Lung (tissue), 11 donors: ENCODE measurements at regions not wholly inside any gene's neighbourhood (a gene's known extent, or its start where the extent isn't known, plus 50 kb on each side); places are given as distances from the start of the nearest gene placed in this dataset.

ENCODE experiments used
- ATAC-seq: fragments of 200-7000 bp; cut with Tn5 transposase; one replicate; pipeline ENCODE4 v1.9.1; 2020; ENCODE audit warnings: moderate number of reproducible peaks; ENCODE audit not compliant: insufficient read depth, low FRiP score
- DNase-seq, 3 donors: peaks; one replicate each; pipeline ENCODE4 v3.0.0-alpha.2; 2013 to 2017
- H3K27ac ChIP-seq, 2 donors: one replicate each; pipeline ENCODE4 v1.5.1; 2013; ENCODE audit warnings: mild to moderate bottlenecking in 2 of 2, moderate library complexity in 2 of 2, control low read depth in 1 of 2, inconsistent platforms in 1 of 2, low read depth in 1 of 2, low read length in 1 of 2
- H3K27me3 ChIP-seq, 3 donors: one replicate each; pipeline ENCODE4 v1.5.1; 2013; ENCODE audit warnings: low read length in 2 of 3; ENCODE audit not compliant: control insufficient read depth in 3 of 3, insufficient read depth in 3 of 3
- H3K36me3 ChIP-seq, 4 donors: one replicate each; pipeline ENCODE4 v1.5.1; 2013; ENCODE audit warnings: low read length in 4 of 4, mild to moderate bottlenecking in 1 of 4, moderate library complexity in 1 of 4; ENCODE audit not compliant: control insufficient read depth in 4 of 4, insufficient read depth in 4 of 4
- H3K4me1 ChIP-seq, 5 donors: one replicate each; pipeline ENCODE4 v1.5.1; 2013; ENCODE audit warnings: low read length in 5 of 5, mild to moderate bottlenecking in 2 of 5, moderate library complexity in 1 of 5; ENCODE audit not compliant: control insufficient read depth in 5 of 5, insufficient read depth in 5 of 5
- H3K4me3 ChIP-seq: one replicate; pipeline ENCODE4 v1.5.1; 2013; ENCODE audit warnings: mild to moderate bottlenecking, control low read depth, moderate library complexity
- H3K9ac ChIP-seq, 2 donors: one replicate each; pipeline ENCODE4 v1.5.1; 2013; ENCODE audit warnings: low read length in 2 of 2, control low read depth in 1 of 2; ENCODE audit not compliant: insufficient read depth in 1 of 2
- H3K9me3 ChIP-seq, 4 donors: one replicate each; pipeline ENCODE4 v1.5.1; 2013; ENCODE audit warnings: low read length in 3 of 4, mild to moderate bottlenecking in 1 of 4, moderate library complexity in 1 of 4; ENCODE audit not compliant: control insufficient read depth in 4 of 4, insufficient read depth in 3 of 4
- WGBS, 2 donors: extraction: QIAGEN DNeasy Blood & Tissue Kit; methylation state at CpG; one replicate each; pipeline ENCODE4 v1.1.7; 2013; 5-methylcytosine and 5-hydroxymethylcytosine counted together
- TF ChIP-seq, protein P1 (sequence below): IDR thresholded peaks from 2 replicates; pipeline ENCODE4 v1.5.1; 2012; ENCODE audit warnings: mild to moderate bottlenecking; ENCODE audit errors: control extremely low read depth, extremely low read depth
- donor health status: control.
- donor health status: control.
- donor health status: Bipolar disorder and iron deficiency.
- donor health status: healthy.
- donor health status: DM: yes; HTN: yes; CAD: no.

- Histone ChIP-seq H3K4me1 (no peaks in the 10 kb centered on the region), H3K4me3 (no peak overlapping the region), H3K9ac (no peak overlapping the region), H3K36me3 (no peaks in the 10 kb centered on the region), H3K27me3 (no peaks in the 10 kb centered on the region), H3K27ac (no peak overlapping the region), H3K9me3 (no peaks in the 10 kb centered on the region)
- WGBS, 2 donors, result 96 to 100% methylated on average over 1 of the region's 1 CpG
- no peak for ATAC-seq
- TF ChIP-seq, protein P1, sequence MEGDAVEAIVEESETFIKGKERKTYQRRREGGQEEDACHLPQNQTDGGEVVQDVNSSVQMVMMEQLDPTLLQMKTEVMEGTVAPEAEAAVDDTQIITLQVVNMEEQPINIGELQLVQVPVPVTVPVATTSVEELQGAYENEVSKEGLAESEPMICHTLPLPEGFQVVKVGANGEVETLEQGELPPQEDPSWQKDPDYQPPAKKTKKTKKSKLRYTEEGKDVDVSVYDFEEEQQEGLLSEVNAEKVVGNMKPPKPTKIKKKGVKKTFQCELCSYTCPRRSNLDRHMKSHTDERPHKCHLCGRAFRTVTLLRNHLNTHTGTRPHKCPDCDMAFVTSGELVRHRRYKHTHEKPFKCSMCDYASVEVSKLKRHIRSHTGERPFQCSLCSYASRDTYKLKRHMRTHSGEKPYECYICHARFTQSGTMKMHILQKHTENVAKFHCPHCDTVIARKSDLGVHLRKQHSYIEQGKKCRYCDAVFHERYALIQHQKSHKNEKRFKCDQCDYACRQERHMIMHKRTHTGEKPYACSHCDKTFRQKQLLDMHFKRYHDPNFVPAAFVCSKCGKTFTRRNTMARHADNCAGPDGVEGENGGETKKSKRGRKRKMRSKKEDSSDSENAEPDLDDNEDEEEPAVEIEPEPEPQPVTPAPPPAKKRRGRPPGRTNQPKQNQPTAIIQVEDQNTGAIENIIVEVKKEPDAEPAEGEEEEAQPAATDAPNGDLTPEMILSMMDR, result no peak
- DNase-seq, result no peak
Observed at GRCh38 chr11:106228996-106229395, 151.5 kb downstream of the AASDHPPT start.

- DNase-seq (peak in 1 of 3 donors; percentile 9), ATAC-seq (no peak)
- Histone ChIP-seq H3K4me3 (no peak overlapping the region), H3K9ac (no peak overlapping the region), H3K27me3 (no peaks in the 10 kb centered on the region), H3K36me3 (no peaks in the 10 kb centered on the region), H3K27ac (no peak overlapping the region), H3K4me1 (no peaks in the 10 kb centered on the region), H3K9me3 (no peaks in the 10 kb centered on the region)
- TF ChIP-seq, protein P1, result no peak
- WGBS, 2 donors, result 68 to 85% methylated on average over 2 of the region's 2 CpGs
Observed at GRCh38 chr11:106231591-106231990, 154.1 kb downstream of the AASDHPPT start.

DNA sequence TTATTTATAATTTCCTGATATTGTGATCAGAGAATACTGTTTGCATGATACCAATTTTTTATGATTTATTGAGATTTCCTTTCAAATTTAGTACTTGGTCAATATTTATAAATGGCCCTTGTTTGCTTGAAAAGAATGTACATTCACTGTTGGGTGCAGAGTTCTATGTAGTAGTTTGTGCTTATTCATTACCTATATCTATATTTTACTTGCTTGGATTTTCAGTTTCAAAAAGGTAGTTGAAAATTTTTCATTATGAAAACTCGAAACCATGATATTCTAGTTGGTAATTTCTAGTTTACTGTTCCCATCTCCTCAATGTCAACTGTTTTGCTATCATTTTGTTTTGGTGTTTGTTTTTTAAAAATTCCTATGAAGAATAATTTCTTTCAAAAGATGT lies 155.7 kb downstream of the AASDHPPT start:
- Histone ChIP-seq H3K36me3 (no peaks in the 10 kb centered on the region), H3K27me3 (no peaks in the 10 kb centered on the region), H3K9ac (no peak overlapping the region), H3K4me3 (no peak overlapping the region), H3K9me3 (no peaks in the 10 kb centered on the region), H3K27ac (no peak overlapping the region), H3K4me1 (no peaks in the 10 kb centered on the region)
- no peak for ATAC-seq
- no peak for DNase-seq
- 82 to 87% methylated on average over 1 of the region's 1 CpG for WGBS, 2 donors
- TF ChIP-seq, protein P1, result no peak

DNA sequence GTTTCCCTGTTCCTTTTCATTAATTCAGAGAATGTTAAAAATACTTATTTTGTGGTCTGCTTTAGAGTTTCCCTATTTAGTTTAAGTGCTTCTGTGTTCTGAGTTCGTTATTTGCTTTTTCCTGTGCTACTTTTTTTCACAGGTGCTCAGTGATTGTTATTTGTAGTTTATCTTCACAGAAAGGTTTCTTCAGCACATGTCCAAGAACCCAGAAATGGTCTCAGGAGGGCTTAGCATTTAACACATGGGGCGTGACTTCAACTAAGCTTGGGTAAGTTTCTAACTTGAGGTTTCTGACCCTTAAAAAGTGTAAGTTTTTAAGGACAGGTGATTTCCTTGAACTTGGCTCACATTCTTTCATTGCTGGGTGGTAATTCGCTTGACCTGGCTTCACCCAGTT lies 157.3 kb downstream of the AASDHPPT start:
- ATAC-seq (no peak), DNase-seq (no peak)
- 78 to 82% methylated on average over 3 of the region's 3 CpGs for WGBS, 2 donors
- no peaks in the 10 kb centered on the region for H3K9me3 ChIP-seq
- no peak overlapping the region for H3K27ac ChIP-seq
- no peaks in the 10 kb centered on the region for H3K4me1 ChIP-seq
- H3K36me3 ChIP-seq, result no peaks in the 10 kb centered on the region
- H3K27me3 ChIP-seq, result no peaks in the 10 kb centered on the region
- H3K9ac ChIP-seq, result no peak overlapping the region
- TF ChIP-seq, protein P1, result no peak
- no peak overlapping the region for H3K4me3 ChIP-seq
